ENCODE measurements at regions not wholly inside any gene's neighbourhood (a gene's known extent, or its start where the extent isn't known, plus 50 kb on each side); places are given as distances from the start of the nearest gene placed in this dataset.

DNA sequence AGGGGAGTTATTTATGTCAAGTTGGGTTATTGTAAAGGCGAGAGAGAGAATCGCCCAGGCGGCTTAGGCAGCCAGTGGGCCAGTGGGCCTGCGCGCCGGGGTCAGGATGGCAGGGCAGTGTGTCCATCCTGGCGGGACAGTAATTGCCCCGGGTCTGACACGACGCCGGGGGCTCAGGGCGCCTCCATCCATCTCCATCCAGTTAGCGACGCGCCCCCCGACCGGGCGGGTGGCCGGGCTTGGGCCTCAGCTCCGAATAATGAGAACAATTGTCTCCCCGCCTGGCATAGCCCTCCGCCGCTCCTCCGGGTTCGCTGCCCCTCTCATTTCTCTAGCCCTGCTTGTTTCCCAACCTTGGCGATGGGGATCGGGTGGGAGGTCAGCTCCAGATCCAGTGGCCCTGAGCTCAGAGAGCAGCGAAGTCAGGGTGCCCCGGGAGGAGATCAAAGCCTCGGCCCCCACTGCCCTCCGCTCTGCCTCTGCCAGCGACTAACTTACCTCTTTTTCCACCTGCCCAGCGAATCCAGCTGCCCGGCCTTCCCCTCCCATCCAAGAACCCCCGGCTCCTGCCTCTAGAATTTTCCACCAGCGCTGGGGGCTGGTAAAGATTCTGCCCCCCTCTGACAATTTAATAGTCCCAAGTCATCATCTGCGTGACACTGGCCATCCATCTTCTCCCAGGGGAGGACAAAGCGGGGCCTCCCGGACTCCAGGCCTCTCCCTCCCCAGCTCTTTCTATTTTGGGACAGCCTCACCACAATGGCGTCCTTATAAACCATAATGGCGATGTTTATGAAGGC, 56.9 kb upstream of the TMEM33 start:
- Histone ChIP-seq H2BK5ac (ENCODE audit: low read depth, low read length, poor library complexity, severe bottlenecking) (no peak overlapping the region), H4K8ac (ENCODE audit: low read depth in 2 of 2, low read length in 2 of 2) (no peak overlapping the region), H4K20me1 (ENCODE audit: insufficient read depth, low read length) (no peaks in the 10 kb centered on the region), H3K18ac (ENCODE audit: low read depth, low read length) (no peak overlapping the region), H3K27ac (ENCODE audit: insufficient read depth, low read length) (no peak overlapping the region), H3K4me1 (ENCODE audit: control insufficient read depth, insufficient read depth, low read length) (no peaks in the 10 kb centered on the region), H2BK120ac (ENCODE audit: low read depth, low read length) (no peak overlapping the region), H3K14ac (replicated peaks; ENCODE audit: low read depth, low read length) (no peak overlapping the region), H3K9ac (ENCODE audit: low read depth, low read length) (no peak overlapping the region), H3K4me2 (ENCODE audit: low read depth, low read length) (no peak overlapping the region), H3K27me3 (ENCODE audit: control insufficient read depth, insufficient read depth, low read length) (peaks cover 93% of the 10 kb centered on the region), H3K9me3 (ENCODE audit: control insufficient read depth, insufficient read depth, low read length) (peaks cover 5% of the 10 kb centered on the region), H3K23ac (ENCODE audit: low read depth, low read length) (no peak overlapping the region), H3K36me3 (ENCODE audit: control insufficient read depth, insufficient read depth, low read length) (no peaks in the 10 kb centered on the region), H2AK5ac (ENCODE audit: low read depth, low read length) (no peak overlapping the region), H3K79me1 (ENCODE audit: low read depth in 1 of 2, low read length in 2 of 2) (no peaks in the 10 kb centered on the region), H2BK20ac (ENCODE audit: low read depth, low read length) (no peak overlapping the region), H2AK9ac (replicated peaks; ENCODE audit: low read depth, low read length, poor library complexity) (no peak overlapping the region), H3K4ac (ENCODE audit: low read depth, low read length) (no peak overlapping the region), H3K4me3 (ENCODE audit: insufficient read depth, low read depth, low read length) (no peak overlapping the region), H3K56ac (ENCODE audit: extremely low read depth, insufficient read depth, low read length) (no peak overlapping the region), H4K91ac (ENCODE audit: insufficient read depth, low read depth, low read length) (no peak overlapping the region), H2BK15ac (ENCODE audit: low read depth, low read length) (no peak overlapping the region), H4K5ac (ENCODE audit: low read depth, low read length) (no peak overlapping the region), H3K9me1 (ENCODE audit: insufficient read depth, low read length) (no peaks in the 10 kb centered on the region), H2AFZ (replicated peaks; ENCODE audit: low read length, poor library complexity) (no peak overlapping the region)
- TF ChIP-seq FOS (IDR thresholded peaks at IDR 0.05; ENCODE audit: low read depth, low read length) (no peak), RAD21 (IDR thresholded peaks at IDR 0.05; ENCODE audit: low read length) (no peak), BHLHE40 (IDR thresholded peaks at IDR 0.05; ENCODE audit: low read depth, low read length) (no peak), POLR2A (IDR thresholded peaks at IDR 0.05; ENCODE audit: low read depth, low read length) (no peak), SMC3 (IDR thresholded peaks at IDR 0.05; ENCODE audit: low read depth, low read length) (no peak)
- TF ChIP-seq, protein P1, sequence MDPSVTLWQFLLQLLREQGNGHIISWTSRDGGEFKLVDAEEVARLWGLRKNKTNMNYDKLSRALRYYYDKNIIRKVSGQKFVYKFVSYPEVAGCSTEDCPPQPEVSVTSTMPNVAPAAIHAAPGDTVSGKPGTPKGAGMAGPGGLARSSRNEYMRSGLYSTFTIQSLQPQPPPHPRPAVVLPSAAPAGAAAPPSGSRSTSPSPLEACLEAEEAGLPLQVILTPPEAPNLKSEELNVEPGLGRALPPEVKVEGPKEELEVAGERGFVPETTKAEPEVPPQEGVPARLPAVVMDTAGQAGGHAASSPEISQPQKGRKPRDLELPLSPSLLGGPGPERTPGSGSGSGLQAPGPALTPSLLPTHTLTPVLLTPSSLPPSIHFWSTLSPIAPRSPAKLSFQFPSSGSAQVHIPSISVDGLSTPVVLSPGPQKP (IDR thresholded peaks at IDR 0.05; ENCODE audit: borderline replicate concordance, low read depth, low read length) = no peak
- TF ChIP-seq, protein P2, sequence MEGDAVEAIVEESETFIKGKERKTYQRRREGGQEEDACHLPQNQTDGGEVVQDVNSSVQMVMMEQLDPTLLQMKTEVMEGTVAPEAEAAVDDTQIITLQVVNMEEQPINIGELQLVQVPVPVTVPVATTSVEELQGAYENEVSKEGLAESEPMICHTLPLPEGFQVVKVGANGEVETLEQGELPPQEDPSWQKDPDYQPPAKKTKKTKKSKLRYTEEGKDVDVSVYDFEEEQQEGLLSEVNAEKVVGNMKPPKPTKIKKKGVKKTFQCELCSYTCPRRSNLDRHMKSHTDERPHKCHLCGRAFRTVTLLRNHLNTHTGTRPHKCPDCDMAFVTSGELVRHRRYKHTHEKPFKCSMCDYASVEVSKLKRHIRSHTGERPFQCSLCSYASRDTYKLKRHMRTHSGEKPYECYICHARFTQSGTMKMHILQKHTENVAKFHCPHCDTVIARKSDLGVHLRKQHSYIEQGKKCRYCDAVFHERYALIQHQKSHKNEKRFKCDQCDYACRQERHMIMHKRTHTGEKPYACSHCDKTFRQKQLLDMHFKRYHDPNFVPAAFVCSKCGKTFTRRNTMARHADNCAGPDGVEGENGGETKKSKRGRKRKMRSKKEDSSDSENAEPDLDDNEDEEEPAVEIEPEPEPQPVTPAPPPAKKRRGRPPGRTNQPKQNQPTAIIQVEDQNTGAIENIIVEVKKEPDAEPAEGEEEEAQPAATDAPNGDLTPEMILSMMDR (conservative IDR thresholded peaks at IDR 0.05; ENCODE audit: low read depth, low read length) = no peak
- dilution Hi-C loops (cut with HindIII; ENCODE audit: low sequenced_read_pairs, unreplicated experiment) (no loop called here), in situ Hi-C loops (cut with MboI; ENCODE audit: low sequenced_read_pairs) (no loop called here), intact Hi-C loops (cut with micrococcal nuclease) (no loop called here)
- POLR2A ChIA-PET (ENCODE audit: unreplicated experiment) = no interaction called here
- CTCF ChIA-PET = interaction anchor here (1.2 kb wide), 1 partner anchor 10 kb away, joined by 4 read pairs; no protein-coding TSS in a partner anchor
- no peak for DNase-seq
- no TSS peak for BruUV-seq (replicated peaks)
- ATAC-seq (ENCODE audit: low read depth) = no peak
- 7% methylated on average over 13 of the region's 41 CpGs; no CpG with 5 or more reads in 1 of the 2 experiments for WGBS, 2 experiments (ENCODE audit: extremely low coverage in 2 of 2, insufficient read length in 1 of 2)
